Naive thymus-derived CD8-positive, alpha-beta T cell (primary cell): ENCODE measurements at regions not wholly inside any gene's neighbourhood (a gene's known extent, or its start where the extent isn't known, plus 50 kb on each side); places are given as distances from the start of the nearest gene placed in this dataset.

ENCODE experiments used
- ATAC-seq, 2 donors: fragments of 150-1000 bp; cut with Tn5 transposase in 1 of 2; sonication (Bioruptor Pico), chemical (Tn5 transposase) in 1 of 2; 1 replicate in 1 of 2; 2 replicates in 1 of 2; pipeline ENCODE4 v1.10.0; 2021; ENCODE audit warnings: mild to moderate bottlenecking in 2 of 2, moderate library complexity in 2 of 2
- POLR2A ChIA-PET: fragments of 350-600 bp; sonication (Branson Sonifier 250); formaldehyde crosslinking; loops from one replicate; lab custom pipeline; 2021; ENCODE audit warnings: antibody characterized with exemption; lab: Charles Lee
- DNase-seq, 10 donors: peaks; one replicate each; pipeline versions ENCODE4 v3.0.0 to v3.0.0-alpha.2; 2020 to 2022
- H3K27ac Mint-ChIP-seq, 10 donors: one replicate each; pipeline ENCODE4 v1.8.0; 2020 to 2022; ENCODE audit warnings: mild to moderate bottlenecking in 10 of 10, mixed read lengths in 10 of 10, moderate library complexity in 4 of 10, inconsistent platforms in 1 of 10
- H3K27me3 Mint-ChIP-seq, 5 donors: one replicate each; pipeline ENCODE4 v1.8.0; 2021 to 2022; ENCODE audit warnings: mixed read lengths in 5 of 5
- H3K36me3 Mint-ChIP-seq, 3 donors: one replicate each; pipeline ENCODE4 v1.8.0; 2020 to 2022; ENCODE audit warnings: mixed read lengths in 3 of 3, mild to moderate bottlenecking in 2 of 3, inconsistent platforms in 1 of 3
- H3K4me1 Mint-ChIP-seq, 4 donors: one replicate each; pipeline ENCODE4 v1.8.0; 2021 to 2022; ENCODE audit warnings: mixed read lengths in 4 of 4
- H3K4me3 Mint-ChIP-seq, 10 donors: one replicate each; pipeline ENCODE4 v1.8.0; 2020 to 2022; ENCODE audit warnings: mild to moderate bottlenecking in 10 of 10, mixed read lengths in 10 of 10, moderate library complexity in 6 of 10, inconsistent platforms in 1 of 10
- H3K9me3 Mint-ChIP-seq, 9 donors: one replicate each; pipeline ENCODE4 v1.8.0; 2020 to 2022; ENCODE audit warnings: mixed read lengths in 9 of 9, mild to moderate bottlenecking in 3 of 9, inconsistent platforms in 1 of 9, moderate library complexity in 1 of 9

DNA sequence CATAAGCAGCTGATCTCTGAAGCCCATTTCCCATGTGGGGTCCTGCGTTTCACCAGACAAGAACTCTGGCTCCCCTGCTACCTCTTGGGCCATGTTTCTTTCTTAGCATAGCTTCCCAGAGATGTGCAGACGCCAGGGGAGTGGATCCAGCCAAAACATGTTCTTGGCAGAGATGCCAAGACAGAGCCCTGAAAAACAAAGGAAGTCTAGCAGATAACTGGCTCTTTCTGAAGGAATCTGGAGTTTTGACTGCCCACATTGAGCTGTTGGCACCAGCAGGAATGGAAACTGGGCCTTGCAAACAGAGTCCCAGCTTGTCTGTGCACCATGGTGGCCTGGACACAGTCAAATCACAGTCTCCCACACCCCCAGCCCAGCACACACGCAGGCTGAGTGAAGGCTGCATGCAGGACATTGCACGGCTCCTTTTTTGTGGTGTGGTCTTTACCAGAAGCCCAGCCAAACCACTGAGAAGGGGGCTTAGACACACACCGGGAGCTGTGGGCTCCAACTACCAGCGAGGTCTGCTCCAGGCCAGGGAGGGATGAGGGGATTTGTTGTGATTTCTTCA lies 114.7 kb downstream of the SNX18 start:
- H3K9me3 Mint-ChIP-seq = peaks cover 0 to 19% (median 2%) of the 10 kb centered on the region in 9 donors
- H3K27ac Mint-ChIP-seq = no peak overlapping the region
- H3K36me3 Mint-ChIP-seq = peaks cover 0 to 12% (median 10%) of the 10 kb centered on the region in 3 donors
- POLR2A ChIA-PET = interaction anchor here (0.7 kb wide), 1 partner anchor 10 kb away, joined by 3 read pairs; no protein-coding TSS in a partner anchor
- no peaks in the 10 kb centered on the region for H3K27me3 Mint-ChIP-seq
- H3K4me1 Mint-ChIP-seq = peaks cover 4 to 9% (median 7%) of the 10 kb centered on the region in 4 donors
- no peak for DNase-seq
- no peak for ATAC-seq
- H3K4me3 Mint-ChIP-seq = no peak overlapping the region

DNA sequence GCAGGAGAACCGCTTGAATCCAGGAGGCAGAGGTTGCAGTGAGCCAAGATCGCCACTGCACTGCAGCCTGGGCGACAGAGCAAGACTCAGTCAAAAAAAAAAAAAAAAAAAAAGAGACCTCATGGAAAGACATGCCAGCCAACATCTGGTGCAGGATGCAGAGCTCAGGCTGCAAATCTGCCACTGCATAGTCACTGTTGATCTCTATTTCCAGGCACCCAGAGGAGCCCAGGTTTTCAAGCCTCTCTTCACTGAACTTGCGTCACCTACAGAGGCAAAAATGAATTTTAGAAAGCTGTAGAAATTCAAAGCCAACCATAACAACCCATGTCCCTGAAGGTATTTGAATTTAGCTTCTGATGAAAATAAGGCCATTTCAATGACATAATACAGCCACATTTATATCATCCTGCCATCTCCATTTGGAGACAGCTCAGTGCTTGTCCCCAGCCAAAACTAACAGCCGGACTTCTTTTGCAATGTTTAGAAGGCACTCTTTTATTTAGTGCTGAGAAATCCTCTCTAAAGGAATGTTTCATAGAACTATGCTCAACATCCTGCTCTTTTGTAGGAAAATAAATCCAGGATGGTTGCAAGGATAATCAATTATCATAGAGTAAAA lies 113.3 kb downstream of the SNX18 start:
- ATAC-seq (no peak), DNase-seq (no peak)
- H3K36me3 Mint-ChIP-seq = peaks cover 0 to 12% (median 10%) of the 10 kb centered on the region in 3 donors
- peaks cover 0 to 7% (median 2%) of the 10 kb centered on the region in 4 donors for H3K4me1 Mint-ChIP-seq
- no peaks in the 10 kb centered on the region for H3K27me3 Mint-ChIP-seq
- H3K27ac Mint-ChIP-seq = no peak overlapping the region
- peaks cover 0 to 19% (median 2%) of the 10 kb centered on the region in 9 donors for H3K9me3 Mint-ChIP-seq
- POLR2A ChIA-PET = interaction anchor here (1.0 kb wide), 1 partner anchor 10 kb away, joined by 4 read pairs; no protein-coding TSS in a partner anchor
- no peak overlapping the region for H3K4me3 Mint-ChIP-seq

DNA sequence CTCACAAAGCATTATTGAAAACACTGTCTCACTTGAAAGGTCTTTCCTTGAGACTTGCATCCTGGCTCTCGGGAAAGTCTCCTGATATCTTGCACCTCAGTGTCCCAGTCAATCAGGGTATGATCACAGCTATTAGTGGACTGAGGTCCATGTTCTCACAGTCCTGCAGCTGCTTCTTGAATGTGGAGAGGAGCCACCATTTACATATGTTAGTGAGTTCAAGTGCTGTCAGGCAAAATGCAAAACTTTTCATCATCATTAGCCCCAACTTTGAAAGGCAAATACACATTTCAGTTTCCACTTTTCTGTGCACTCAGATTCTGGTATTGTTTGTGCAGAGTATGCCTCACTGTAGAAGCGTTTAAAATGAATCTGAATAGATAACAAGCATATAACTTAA lies 111.6 kb downstream of the SNX18 start:
- DNase-seq (no peak), ATAC-seq (no peak)
- no peaks in the 10 kb centered on the region for H3K27me3 Mint-ChIP-seq
- POLR2A ChIA-PET = interaction anchor here (0.8 kb wide), 1 partner anchor 15 kb away, joined by 4 read pairs; no protein-coding TSS in a partner anchor
- H3K27ac Mint-ChIP-seq = no peak overlapping the region
- peaks cover 0 to 12% (median 10%) of the 10 kb centered on the region in 3 donors for H3K36me3 Mint-ChIP-seq
- H3K9me3 Mint-ChIP-seq = peaks cover 0 to 19% (median 2%) of the 10 kb centered on the region in 9 donors
- H3K4me3 Mint-ChIP-seq = no peak overlapping the region
- H3K4me1 Mint-ChIP-seq = peaks cover 0 to 11% (median 6%) of the 10 kb centered on the region in 4 donors

DNA sequence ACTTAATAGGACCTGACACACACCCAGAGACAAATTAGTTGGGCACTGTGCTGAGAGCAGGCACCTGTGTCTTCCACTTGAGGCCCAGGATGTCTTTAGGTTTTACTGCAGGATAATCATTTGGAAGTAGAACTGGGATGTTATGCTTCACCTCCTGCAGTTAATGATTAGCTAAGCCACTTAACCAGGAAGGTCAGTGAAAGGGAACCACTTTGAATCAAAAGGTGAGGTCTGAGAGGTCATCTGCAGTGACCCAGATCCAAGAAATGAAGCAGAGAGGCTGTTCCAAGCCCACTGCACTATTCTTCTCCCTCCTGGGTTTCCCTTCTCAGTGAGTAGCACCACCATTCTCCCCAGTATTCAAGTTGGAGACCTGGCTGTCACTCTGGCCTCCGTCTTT lies 110.5 kb downstream of the SNX18 start:
- DNase-seq = no peak
- H3K4me1 Mint-ChIP-seq = peaks cover 0 to 12% (median 9%) of the 10 kb centered on the region in 4 donors
- peaks cover 0 to 19% (median 2%) of the 10 kb centered on the region in 9 donors for H3K9me3 Mint-ChIP-seq
- ATAC-seq = no peak
- no peak overlapping the region for H3K4me3 Mint-ChIP-seq
- POLR2A ChIA-PET = interaction anchor here (0.6 to 2.0 kb wide), 3 partner anchors 12 to 1168 kb away, joined by 4 to 8 read pairs (median 4); no protein-coding TSS in a partner anchor
- no peaks in the 10 kb centered on the region for H3K27me3 Mint-ChIP-seq
- H3K36me3 Mint-ChIP-seq = peaks cover 0 to 12% (median 10%) of the 10 kb centered on the region in 3 donors
- H3K27ac Mint-ChIP-seq = no peak overlapping the region

DNA sequence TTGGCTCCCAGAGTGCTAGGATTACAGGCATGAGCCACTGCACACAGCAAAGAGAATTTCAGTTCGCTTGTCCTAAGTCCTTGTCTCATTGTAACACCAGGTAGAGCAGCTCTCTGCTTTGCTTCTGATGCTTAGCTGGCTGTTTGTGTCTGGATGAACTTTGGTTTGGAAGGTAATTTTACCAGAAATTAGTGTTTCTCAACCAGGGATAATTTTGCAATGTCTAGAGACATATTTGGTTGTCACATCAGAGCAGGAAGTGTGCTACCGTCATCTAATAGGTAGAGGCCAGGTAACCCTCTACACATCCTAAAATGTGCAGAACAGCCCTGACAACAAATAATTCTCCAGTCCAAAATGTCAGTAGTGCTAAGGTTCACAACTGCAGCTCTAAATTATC lies 108.8 kb downstream of the SNX18 start:
- H3K4me1 Mint-ChIP-seq = peaks cover 0 to 13% (median 9%) of the 10 kb centered on the region in 4 donors
- H3K36me3 Mint-ChIP-seq = peaks cover 0 to 12% (median 10%) of the 10 kb centered on the region in 3 donors
- DNase-seq (no peak), ATAC-seq (no peak)
- H3K4me3 Mint-ChIP-seq = no peak overlapping the region
- POLR2A ChIA-PET = interaction anchor here (1.0 to 1.4 kb wide), 2 partner anchors 10 to 14 kb away, joined by 3 to 4 read pairs; no protein-coding TSS in a partner anchor
- H3K27me3 Mint-ChIP-seq = no peaks in the 10 kb centered on the region
- no peak overlapping the region for H3K27ac Mint-ChIP-seq
- H3K9me3 Mint-ChIP-seq = peaks cover 0 to 19% (median 2%) of the 10 kb centered on the region in 9 donors

DNA sequence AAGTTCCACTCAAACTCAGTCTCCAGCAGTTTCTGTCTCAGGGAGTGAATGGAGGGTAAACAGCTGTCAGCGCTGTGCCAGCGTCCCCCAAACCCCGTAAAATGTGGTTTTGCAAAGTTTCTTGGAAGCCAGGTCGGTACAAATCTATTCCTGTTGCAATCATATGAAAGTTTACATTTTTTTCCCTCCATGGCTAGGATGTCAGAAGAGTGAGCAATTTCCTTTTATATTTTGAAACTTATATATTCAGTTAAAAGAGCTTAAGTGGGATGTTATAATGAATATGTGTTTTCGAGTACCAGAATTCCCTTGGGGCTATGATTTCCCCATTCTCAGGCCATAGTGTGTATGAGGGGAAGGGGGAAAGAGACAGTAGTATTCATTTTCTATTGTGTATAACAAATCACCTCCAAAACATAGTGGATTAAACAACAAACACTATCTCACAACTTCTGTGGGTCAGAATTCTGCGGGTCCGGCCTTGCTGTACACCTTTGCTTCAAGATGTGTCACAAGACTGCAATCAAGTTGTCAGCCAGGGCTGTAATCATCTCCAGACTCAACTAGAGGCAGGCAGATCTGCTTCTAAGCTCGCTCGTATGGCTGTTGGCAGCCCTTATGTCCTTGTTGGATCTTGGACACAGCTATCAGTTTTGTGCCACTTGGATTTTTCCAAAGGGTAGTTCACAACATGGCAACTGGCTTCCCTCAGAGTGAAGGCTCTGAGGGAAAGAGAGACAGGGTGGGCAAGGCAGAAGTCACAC lies 107.4 kb downstream of the SNX18 start:
- ATAC-seq = no peak
- H3K36me3 Mint-ChIP-seq = peaks cover 0 to 10% (median 7%) of the 10 kb centered on the region in 3 donors
- peaks cover 6 to 19% (median 11%) of the 10 kb centered on the region in 4 donors for H3K4me1 Mint-ChIP-seq
- POLR2A ChIA-PET = interaction anchor here (0.6 to 0.7 kb wide), 2 partner anchors 10 to 437 kb away, joined by 3 to 4 read pairs; no protein-coding TSS in a partner anchor
- H3K9me3 Mint-ChIP-seq = peaks cover 0 to 18% (median 2%) of the 10 kb centered on the region in 9 donors
- DNase-seq = no peak
- H3K27me3 Mint-ChIP-seq = no peaks in the 10 kb centered on the region
- H3K4me3 Mint-ChIP-seq = no peak overlapping the region
- peak overlapping the region in 4 of 10 donors; percentile 25 to 77 (median 50) for H3K27ac Mint-ChIP-seq

DNA sequence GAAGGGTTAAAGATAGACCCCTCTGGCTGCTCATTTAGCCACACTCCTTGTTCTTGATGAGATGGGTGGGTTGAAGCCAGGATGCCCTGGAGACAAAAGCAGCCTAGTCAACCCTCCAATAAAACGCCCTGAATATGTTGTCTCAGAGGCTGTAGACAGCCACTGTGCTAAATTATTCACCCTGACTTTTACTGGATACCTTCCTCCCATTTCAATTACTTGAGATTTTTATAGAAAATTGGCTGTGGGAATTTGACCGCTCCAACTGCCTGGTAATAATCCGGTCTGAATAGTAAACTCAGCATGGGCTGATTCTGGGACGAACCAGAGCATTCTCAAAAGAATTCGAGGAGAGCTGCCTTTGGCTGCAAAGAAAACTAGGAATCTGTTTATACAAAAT lies 104.2 kb downstream of the SNX18 start:
- DNase-seq (no peak), ATAC-seq (no peak)
- Mint-ChIP-seq H3K36me3 (no peaks in the 10 kb centered on the region), H3K4me3 (no peak overlapping the region), H3K27me3 (no peaks in the 10 kb centered on the region), H3K4me1 (peaks cover 3 to 27% (median 18%) of the 10 kb centered on the region in 4 donors), H3K9me3 (no peaks in the 10 kb centered on the region), H3K27ac (no peak overlapping the region)
- POLR2A ChIA-PET = no interaction called here

DNA sequence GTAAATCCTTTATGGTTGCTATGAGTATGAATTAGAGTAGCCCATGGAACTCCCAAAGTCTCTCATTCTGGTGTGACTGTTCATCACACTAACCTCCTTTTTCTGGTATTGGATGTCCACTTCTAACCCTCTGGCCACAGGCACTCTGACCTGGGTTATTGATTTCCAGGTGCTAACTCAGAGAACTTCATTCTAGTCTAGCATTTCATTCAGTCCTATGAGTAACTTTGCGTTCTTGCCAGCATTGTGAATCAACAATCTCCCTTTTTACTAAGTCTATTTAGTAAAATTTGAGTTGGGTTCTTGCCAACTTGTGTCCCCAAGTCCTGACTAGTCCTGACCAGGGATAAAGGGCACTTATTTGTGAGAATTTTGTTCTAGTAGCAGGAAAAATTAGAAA lies 103.5 kb downstream of the SNX18 start:
- H3K27me3 Mint-ChIP-seq = no peaks in the 10 kb centered on the region
- H3K9me3 Mint-ChIP-seq = no peaks in the 10 kb centered on the region
- no peak for DNase-seq
- H3K4me3 Mint-ChIP-seq = no peak overlapping the region
- no peak for ATAC-seq
- no peak overlapping the region for H3K27ac Mint-ChIP-seq
- POLR2A ChIA-PET = no interaction called here
- no peaks in the 10 kb centered on the region for H3K36me3 Mint-ChIP-seq
- peaks cover 3 to 32% (median 16%) of the 10 kb centered on the region in 4 donors for H3K4me1 Mint-ChIP-seq

DNA sequence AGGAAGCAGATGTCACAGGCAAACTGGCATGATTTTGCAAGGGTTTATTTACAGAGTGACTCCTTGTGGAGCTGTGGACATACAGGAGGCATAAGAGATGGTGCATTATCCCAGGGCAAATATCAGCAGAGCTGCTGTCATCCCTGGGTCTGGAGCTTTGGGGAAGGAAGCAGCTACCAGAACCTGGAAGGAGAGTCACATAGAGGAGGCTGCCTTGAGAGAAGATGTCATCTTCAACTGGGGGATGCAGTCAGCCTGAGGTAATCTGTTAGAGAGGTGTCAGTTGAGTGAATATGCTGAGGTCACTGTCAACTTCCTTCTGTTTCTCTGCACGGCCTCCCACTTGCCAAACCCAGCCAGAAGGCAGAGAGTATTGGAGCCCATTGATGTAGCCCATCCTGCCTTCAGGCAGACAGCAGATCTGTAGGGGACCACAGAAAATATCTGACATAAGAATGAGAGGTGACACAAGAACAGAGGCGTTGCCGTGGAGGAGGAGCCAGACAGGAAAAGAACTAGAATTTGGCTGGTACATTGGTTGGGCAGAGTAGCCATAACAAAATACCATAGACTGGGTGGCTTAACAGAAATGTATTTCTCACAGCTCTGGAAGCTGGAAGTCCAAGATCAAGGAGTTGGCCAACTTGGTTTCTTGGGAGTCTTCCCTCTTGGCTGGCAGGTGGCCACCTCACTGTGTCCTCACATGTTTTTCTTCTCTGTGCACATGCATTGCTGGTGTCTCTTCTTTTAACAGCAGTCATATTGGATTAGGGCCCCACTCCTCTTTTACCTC lies 102.8 kb downstream of the SNX18 start:
- Mint-ChIP-seq H3K4me1 (peaks cover 3 to 37% (median 16%) of the 10 kb centered on the region in 4 donors), H3K27ac (peak overlapping the region in 2 of 10 donors; percentile 5 to 7), H3K4me3 (no peak overlapping the region), H3K36me3 (no peaks in the 10 kb centered on the region), H3K27me3 (no peaks in the 10 kb centered on the region), H3K9me3 (no peaks in the 10 kb centered on the region)
- POLR2A ChIA-PET = interaction anchor here (0.6 to 1.1 kb wide), 2 partner anchors 10 to 30 kb away, joined by 3 read pairs; no protein-coding TSS in a partner anchor
- DNase-seq = no peak
- no peak for ATAC-seq

DNA sequence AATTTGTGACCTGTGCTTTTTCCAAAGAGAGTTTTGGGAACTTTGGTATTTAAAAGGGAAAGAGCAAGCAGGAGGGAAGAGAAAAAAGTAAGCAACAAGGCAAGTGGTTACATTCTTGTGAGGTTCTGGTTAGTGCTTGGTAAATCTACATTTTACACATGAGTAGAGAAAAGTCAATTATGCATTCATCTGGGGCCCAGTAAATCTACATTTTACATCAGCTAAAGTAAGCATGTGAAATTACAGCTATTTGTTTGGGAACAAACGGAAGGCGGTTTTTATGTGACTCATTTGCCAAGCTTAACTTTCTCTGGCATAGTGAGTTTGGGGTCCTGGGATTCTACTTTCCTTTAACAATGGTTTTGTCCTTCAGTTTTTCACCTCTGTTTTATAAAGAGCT lies 102.2 kb downstream of the SNX18 start:
- no peak for ATAC-seq
- no peaks in the 10 kb centered on the region for H3K27me3 Mint-ChIP-seq
- no peak overlapping the region for H3K27ac Mint-ChIP-seq
- no peaks in the 10 kb centered on the region for H3K9me3 Mint-ChIP-seq
- no peak for DNase-seq
- POLR2A ChIA-PET = interaction anchor here (1.1 kb wide), 1 partner anchor 29 kb away, joined by 3 read pairs; no protein-coding TSS in a partner anchor
- no peaks in the 10 kb centered on the region for H3K36me3 Mint-ChIP-seq
- H3K4me3 Mint-ChIP-seq = no peak overlapping the region
- H3K4me1 Mint-ChIP-seq = peaks cover 3 to 36% (median 16%) of the 10 kb centered on the region in 4 donors

DNA sequence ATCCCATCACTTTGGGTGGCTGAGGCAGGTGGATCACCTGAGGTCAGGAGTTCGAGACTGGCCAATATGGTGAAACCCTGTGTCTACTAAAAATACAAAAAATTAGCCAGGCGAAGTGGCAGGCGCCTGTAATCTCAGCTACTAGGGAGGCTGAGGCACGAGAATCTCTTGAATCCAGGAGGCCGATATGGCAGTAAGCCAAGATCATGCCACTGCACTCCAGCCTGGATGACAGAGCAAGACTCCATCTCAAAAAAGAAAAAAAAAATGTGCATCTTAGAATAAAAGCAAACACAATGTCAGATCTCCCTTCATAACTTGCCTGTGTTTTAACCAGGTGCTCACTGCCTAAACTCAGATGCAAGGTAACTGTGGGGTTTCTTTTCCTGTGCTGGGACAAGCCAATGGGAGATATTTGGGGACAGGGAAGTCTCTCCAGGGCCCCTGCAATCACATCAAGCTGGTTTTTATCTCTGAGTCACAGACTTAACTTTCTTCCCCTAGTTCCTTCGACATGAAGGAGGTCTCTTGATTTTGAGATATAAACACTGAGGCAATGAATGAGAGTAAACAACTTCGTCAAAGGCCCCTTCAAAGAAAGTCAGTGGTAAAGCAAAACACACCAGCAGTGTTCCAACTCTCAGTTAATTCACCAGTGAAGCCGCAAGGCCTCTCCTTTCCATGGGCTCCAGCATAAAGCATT lies 99.1 kb downstream of the SNX18 start:
- no peaks in the 10 kb centered on the region for H3K36me3 Mint-ChIP-seq
- POLR2A ChIA-PET = interaction anchor here (1.0 kb wide), 1 partner anchor 10 kb away, joined by 3 read pairs; no protein-coding TSS in a partner anchor
- peaks cover 2 to 45% (median 12%) of the 10 kb centered on the region in 4 donors for H3K4me1 Mint-ChIP-seq
- H3K9me3 Mint-ChIP-seq = no peaks in the 10 kb centered on the region
- no peak for DNase-seq
- peak overlapping the region in 5 of 10 donors; percentile 12 to 59 (median 25) for H3K27ac Mint-ChIP-seq
- no peak for ATAC-seq
- H3K27me3 Mint-ChIP-seq = no peaks in the 10 kb centered on the region
- H3K4me3 Mint-ChIP-seq = no peak overlapping the region
